Muscle layer of duodenum (tissue), 2 donors: ENCODE measurements at regions not wholly inside any gene's neighbourhood (a gene's known extent, or its start where the extent isn't known, plus 50 kb on each side); places are given as distances from the start of the nearest gene placed in this dataset.

Experiments used
- H3K27ac ChIP-seq: one replicate; pipeline ENCODE4 v1.7.0; 2013; ENCODE audit warnings: mild to moderate bottlenecking, low read length
- H3K27me3 ChIP-seq: one replicate; pipeline ENCODE4 v1.7.0; 2013; ENCODE audit warnings: low read depth, mild to moderate bottlenecking, control low read depth, low read length
- H3K36me3 ChIP-seq, 2 donors: one replicate each; pipeline ENCODE4 v1.7.0; 2013; ENCODE audit warnings: low read length in 2 of 2, control low read depth in 1 of 2, mild to moderate bottlenecking in 1 of 2; ENCODE audit not compliant: insufficient read depth in 2 of 2, control insufficient read depth in 1 of 2
- H3K4me1 ChIP-seq, 2 donors: one replicate each; pipeline ENCODE4 v1.7.0; 2013; ENCODE audit warnings: low read length in 2 of 2, mild to moderate bottlenecking in 2 of 2, control low read depth in 1 of 2, moderate library complexity in 1 of 2; ENCODE audit not compliant: insufficient read depth in 2 of 2, control insufficient read depth in 1 of 2
- H3K4me3 ChIP-seq, 2 donors: one replicate each; pipeline ENCODE4 v1.7.0; 2013; ENCODE audit warnings: low read length in 2 of 2, low read depth in 1 of 2, mild to moderate bottlenecking in 1 of 2
- H3K9me3 ChIP-seq, 2 donors: one replicate each; pipeline ENCODE4 v1.7.0; 2013; ENCODE audit warnings: low read length in 2 of 2, control low read depth in 1 of 2, mild to moderate bottlenecking in 1 of 2; ENCODE audit not compliant: control insufficient read depth in 1 of 2
- donor health status: healthy.

DNA sequence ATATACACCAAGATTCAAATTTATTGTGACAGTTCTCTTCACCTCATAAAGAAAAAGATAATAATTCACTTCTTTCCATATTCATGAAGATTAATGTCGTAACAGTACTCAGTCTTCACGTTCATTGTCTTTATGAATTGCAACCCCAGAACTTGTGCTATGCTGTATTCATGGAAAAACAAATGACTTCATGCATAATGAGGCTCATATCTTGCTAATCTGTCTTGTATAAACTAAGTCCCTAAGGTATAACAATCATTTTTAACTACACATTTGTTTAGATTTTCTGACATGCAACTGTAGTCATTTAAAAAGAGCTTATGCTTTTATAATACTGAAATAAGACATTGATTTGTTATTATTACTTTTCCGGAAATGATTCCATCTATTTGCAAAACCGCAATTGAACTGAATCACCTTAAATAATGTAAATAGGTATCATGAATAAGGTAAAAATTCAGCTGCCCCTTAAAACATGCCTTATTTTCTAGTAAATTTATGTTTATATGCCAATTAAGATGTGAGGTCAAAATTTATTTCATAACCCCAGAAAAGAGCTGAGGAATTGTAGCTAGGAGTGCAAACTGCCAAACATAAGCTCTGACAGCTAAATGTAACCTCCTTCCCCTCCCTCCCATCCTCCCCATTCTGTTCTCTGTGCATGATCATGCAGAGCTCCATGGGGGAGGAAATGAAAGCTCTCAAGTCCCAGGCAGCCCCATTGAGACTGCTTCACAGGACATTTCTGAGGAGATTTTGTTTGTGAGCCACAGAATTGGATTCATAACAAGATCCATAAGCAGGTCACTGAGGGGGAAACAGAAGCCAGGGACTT, 301.6 kb downstream of the ATP23 start:
- no peak overlapping the region for H3K4me3 ChIP-seq
- H3K4me1 ChIP-seq: no peaks in the 10 kb centered on the region
- H3K27me3 ChIP-seq: no peaks in the 10 kb centered on the region
- H3K9me3 ChIP-seq: peaks cover 0 to 5% of the 10 kb centered on the region in 2 donors
- H3K27ac ChIP-seq: no peak overlapping the region
- no peaks in the 10 kb centered on the region for H3K36me3 ChIP-seq

DNA sequence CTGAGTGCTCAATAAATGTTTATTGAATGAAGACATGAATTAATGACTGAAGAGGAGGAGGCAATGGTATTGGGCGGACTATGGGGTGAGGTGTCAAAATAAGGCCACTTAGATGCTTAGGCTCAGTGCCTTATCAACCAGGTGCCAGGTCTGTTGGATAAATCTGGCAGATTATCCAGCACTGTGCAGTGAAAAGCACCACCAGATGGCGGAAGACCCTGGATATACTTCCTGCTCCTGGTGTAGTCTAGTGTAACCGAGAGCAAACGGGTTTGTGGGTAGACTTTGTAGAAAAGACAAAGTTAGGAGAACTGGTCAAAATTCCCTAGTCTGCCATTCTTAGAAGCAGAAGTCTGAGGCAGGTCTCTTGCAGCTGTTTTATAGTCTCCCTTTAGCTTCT, 306.3 kb downstream of the ATP23 start:
- peaks cover 0 to 5% of the 10 kb centered on the region in 2 donors for H3K9me3 ChIP-seq
- no peak overlapping the region for H3K27ac ChIP-seq
- H3K4me1 ChIP-seq: no peaks in the 10 kb centered on the region
- H3K36me3 ChIP-seq: no peaks in the 10 kb centered on the region
- H3K4me3 ChIP-seq: no peak overlapping the region
- H3K27me3 ChIP-seq: no peaks in the 10 kb centered on the region

DNA sequence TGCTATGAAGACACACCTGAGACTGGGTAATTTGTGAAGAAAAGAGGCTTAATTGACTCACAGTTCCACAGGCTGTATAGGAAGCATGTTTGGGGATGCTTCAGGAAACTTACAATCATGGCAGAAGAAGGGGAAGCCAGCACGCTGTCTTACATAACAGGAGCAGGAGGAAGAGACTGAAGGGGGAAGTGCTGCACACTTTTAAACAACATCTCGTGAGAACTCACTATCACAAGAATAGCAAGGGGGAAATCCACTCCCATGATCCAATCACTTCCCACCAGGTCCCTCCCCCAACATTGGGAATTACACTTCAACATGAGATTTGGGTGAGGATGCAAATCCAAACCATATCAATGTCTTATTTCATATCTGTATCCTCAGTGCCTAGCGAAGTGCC, 307.2 kb downstream of the ATP23 start:
- Histone ChIP-seq H3K4me3 (no peak overlapping the region), H3K9me3 (peaks cover 0 to 5% of the 10 kb centered on the region in 2 donors), H3K27ac (no peak overlapping the region), H3K27me3 (no peaks in the 10 kb centered on the region), H3K4me1 (no peaks in the 10 kb centered on the region), H3K36me3 (no peaks in the 10 kb centered on the region)

- Histone ChIP-seq H3K4me3 (no peak overlapping the region), H3K4me1 (no peaks in the 10 kb centered on the region), H3K27me3 (no peaks in the 10 kb centered on the region), H3K27ac (no peak overlapping the region), H3K36me3 (no peaks in the 10 kb centered on the region), H3K9me3 (peaks cover 0 to 5% of the 10 kb centered on the region in 2 donors)
Measured at GRCh38 chr12:58249610-58250009, 308.2 kb downstream of the ATP23 start.

- no peaks in the 10 kb centered on the region for H3K27me3 ChIP-seq
- H3K9me3 ChIP-seq: peaks cover 0 to 5% of the 10 kb centered on the region in 2 donors
- H3K4me3 ChIP-seq: no peak overlapping the region
- no peak overlapping the region for H3K27ac ChIP-seq
- no peaks in the 10 kb centered on the region for H3K4me1 ChIP-seq
- H3K36me3 ChIP-seq: no peaks in the 10 kb centered on the region
Measured at GRCh38 chr12:58250077-58250476, 308.7 kb downstream of the ATP23 start.

- H3K4me1 ChIP-seq: no peaks in the 10 kb centered on the region
- no peak overlapping the region for H3K4me3 ChIP-seq
- H3K9me3 ChIP-seq: no peaks in the 10 kb centered on the region
- H3K36me3 ChIP-seq: no peaks in the 10 kb centered on the region
- no peak overlapping the region for H3K27ac ChIP-seq
- H3K27me3 ChIP-seq: no peaks in the 10 kb centered on the region
Measured at GRCh38 chr12:58252914-58253313, 311.5 kb downstream of the ATP23 start.

GRCh38 chr12:58253663-58254062, 312.3 kb downstream of the ATP23 start:
- no peaks in the 10 kb centered on the region for H3K4me1 ChIP-seq
- no peak overlapping the region for H3K4me3 ChIP-seq
- no peaks in the 10 kb centered on the region for H3K27me3 ChIP-seq

GRCh38 chr12:58254463-58255100, 313.2 kb downstream of the ATP23 start:
- H3K27ac ChIP-seq: no peak overlapping the region
- H3K4me1 ChIP-seq: no peaks in the 10 kb centered on the region
- no peaks in the 10 kb centered on the region for H3K36me3 ChIP-seq
- no peak overlapping the region for H3K4me3 ChIP-seq
- no peaks in the 10 kb centered on the region for H3K9me3 ChIP-seq
- H3K27me3 ChIP-seq: no peaks in the 10 kb centered on the region

More at GRCh38 chr12:58253663-58254062, 312.3 kb downstream of the ATP23 start:
- no peaks in the 10 kb centered on the region for H3K9me3 ChIP-seq
- H3K27ac ChIP-seq: no peak overlapping the region
- H3K36me3 ChIP-seq: no peaks in the 10 kb centered on the region

DNA sequence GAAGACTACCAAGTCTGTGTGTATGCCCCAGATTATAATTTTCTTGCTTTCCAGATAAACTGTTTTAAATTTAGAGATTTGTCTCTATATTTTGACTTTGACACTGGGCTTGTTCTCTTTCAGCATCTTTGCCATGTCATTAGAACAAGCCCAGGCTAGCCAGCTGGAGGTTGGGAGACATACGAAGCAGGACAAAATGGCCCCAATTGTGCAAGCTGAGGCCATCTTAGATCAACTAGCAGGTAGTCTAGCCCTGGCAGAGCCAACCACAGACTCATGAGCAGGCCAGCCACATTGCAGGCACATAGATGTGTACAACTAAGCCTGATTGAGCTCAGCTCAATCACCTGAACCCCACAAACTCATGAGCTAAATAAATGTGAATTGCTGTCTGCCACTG, 321.4 kb downstream of the ATP23 start:
- Histone ChIP-seq H3K27me3 (no peaks in the 10 kb centered on the region), H3K4me3 (no peak overlapping the region), H3K36me3 (no peaks in the 10 kb centered on the region), H3K27ac (no peak overlapping the region), H3K9me3 (no peaks in the 10 kb centered on the region), H3K4me1 (no peaks in the 10 kb centered on the region)

GRCh38 chr12:58263816-58264215, 322.4 kb downstream of the ATP23 start:
- no peak overlapping the region for H3K27ac ChIP-seq
- H3K36me3 ChIP-seq: no peaks in the 10 kb centered on the region
- no peak overlapping the region for H3K4me3 ChIP-seq
- H3K4me1 ChIP-seq: no peaks in the 10 kb centered on the region
- no peaks in the 10 kb centered on the region for H3K27me3 ChIP-seq
- no peaks in the 10 kb centered on the region for H3K9me3 ChIP-seq

DNA sequence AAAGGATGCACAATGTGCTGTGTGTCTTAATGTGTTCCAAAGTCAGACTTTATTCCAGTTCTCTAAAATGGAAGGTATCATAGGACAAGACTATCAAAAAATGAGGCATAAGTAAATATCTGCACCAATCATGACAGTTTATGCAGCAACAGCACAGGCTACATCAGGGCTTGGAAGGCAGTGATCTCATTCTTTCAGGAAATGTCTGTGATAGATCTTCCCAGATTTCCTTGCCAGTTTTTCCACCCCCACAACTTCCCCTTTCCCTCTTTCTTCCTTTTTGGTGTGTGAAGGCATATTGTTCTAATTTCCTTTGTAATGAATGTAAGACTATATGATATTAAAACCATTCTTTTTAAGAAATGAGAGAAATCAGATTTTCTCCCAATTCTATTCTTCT, 326.7 kb downstream of the ATP23 start:
- Histone ChIP-seq H3K4me3 (no peak overlapping the region), H3K27me3 (no peaks in the 10 kb centered on the region), H3K9me3 (no peaks in the 10 kb centered on the region), H3K4me1 (no peaks in the 10 kb centered on the region), H3K36me3 (no peaks in the 10 kb centered on the region), H3K27ac (no peak overlapping the region)
